Ishikawa (cell line): ENCODE measurements at regions not wholly inside any gene's neighbourhood (a gene's known extent, or its start where the extent isn't known, plus 50 kb on each side); places are given as distances from the start of the nearest gene placed in this dataset.

ENCODE experiments used
- EP300 ChIP-seq: IDR thresholded peaks from 2 replicates; pipeline ENCODE4 v1.6.1; 2012; ENCODE audit warnings: borderline replicate concordance
- RAD21 ChIP-seq: IDR thresholded peaks from 2 replicates; pipeline ENCODE4 v1.6.1; 2012; ENCODE audit warnings: low read depth

DNA sequence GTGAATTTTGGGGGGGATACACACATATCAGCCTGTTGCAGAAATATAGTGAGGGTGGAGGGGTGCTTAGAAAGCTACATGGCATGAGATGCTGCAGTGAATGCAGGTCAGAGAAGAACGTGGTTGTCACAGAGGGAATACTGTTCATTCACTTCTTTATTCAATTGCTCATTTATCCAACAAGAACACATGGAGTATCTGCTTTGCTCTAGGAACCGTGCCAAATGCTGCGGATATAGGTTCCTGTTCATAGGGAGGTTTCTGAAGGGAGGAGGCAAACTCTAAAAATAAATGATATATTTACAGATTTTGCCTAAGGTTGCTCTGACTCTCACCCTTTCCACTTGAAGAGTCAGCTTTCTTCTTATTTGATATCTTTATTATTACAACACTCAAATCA lies 444.3 kb upstream of the CLINT1 start:
- TF ChIP-seq RAD21 (no peak), EP300 (no peak)
